ENCODE measurements at regions not wholly inside any gene's neighbourhood (a gene's known extent, or its start where the extent isn't known, plus 50 kb on each side); places are given as distances from the start of the nearest gene placed in this dataset.

GRCh38 chrX:134717698-134718097 is 59.4 kb upstream of the PLAC1 start:
- no peak for DNase-seq (ENCODE audit: low spot score)

- no peak for DNase-seq (ENCODE audit: low spot score)
These were observed 58.3 kb upstream of the PLAC1 start for GRCh38 chrX:134716620-134717012.

GRCh38 chrX:134715930-134716619 is 57.8 kb upstream of the PLAC1 start:
- DNase-seq (ENCODE audit: low spot score), result no peak

- DNase-seq (ENCODE audit: low spot score), result no peak
These were observed 56.4 kb upstream of the PLAC1 start for GRCh38 chrX:134714633-134715110.

- no peak for DNase-seq (ENCODE audit: low spot score)
These were observed 55.4 kb upstream of the PLAC1 start for GRCh38 chrX:134713618-134714107.

GRCh38 chrX:134712272-134712671 is 54.0 kb upstream of the PLAC1 start:
- DNase-seq (ENCODE audit: low spot score), result no peak

GRCh38 chrX:134711135-134711921 is 53.1 kb upstream of the PLAC1 start:
- DNase-seq (ENCODE audit: low spot score), result no peak

All from NAMALWA (cell line).